ENCODE measurements at regions not wholly inside any gene's neighbourhood (a gene's known extent, or its start where the extent isn't known, plus 50 kb on each side); places are given as distances from the start of the nearest gene placed in this dataset.

GRCh38 chr6:14573267-14573666 lies 455.7 kb downstream of the CD83 start:
- DNase-seq (ENCODE audit: low spot score): no peak

GRCh38 chr6:14573703-14574290 lies 456.2 kb downstream of the CD83 start:
- no peak for ATAC-seq (ENCODE audit: low read depth)

More at GRCh38 chr6:14573267-14573666, 455.7 kb downstream of the CD83 start:
- no peaks in the 10 kb centered on the region for H3K36me3 ChIP-seq (ENCODE audit: low read depth)
- no peak for TF ChIP-seq CTCF (IDR thresholded peaks at IDR 0.05; ENCODE audit: poor library complexity, severe bottlenecking)
- no peak overlapping the region for H3K4me3 ChIP-seq (ENCODE audit: severe bottlenecking)
- H3K27me3 ChIP-seq (ENCODE audit: insufficient read depth, poor library complexity, severe bottlenecking): no peaks in the 10 kb centered on the region
- ATAC-seq (ENCODE audit: low read depth): no peak
- H3K4me1 ChIP-seq (ENCODE audit: insufficient read depth, poor library complexity, severe bottlenecking): no peaks in the 10 kb centered on the region
- no peak overlapping the region for H3K27ac ChIP-seq (ENCODE audit: poor library complexity, severe bottlenecking)
- no peaks in the 10 kb centered on the region for H3K9me3 ChIP-seq (ENCODE audit: severe bottlenecking)

DNA sequence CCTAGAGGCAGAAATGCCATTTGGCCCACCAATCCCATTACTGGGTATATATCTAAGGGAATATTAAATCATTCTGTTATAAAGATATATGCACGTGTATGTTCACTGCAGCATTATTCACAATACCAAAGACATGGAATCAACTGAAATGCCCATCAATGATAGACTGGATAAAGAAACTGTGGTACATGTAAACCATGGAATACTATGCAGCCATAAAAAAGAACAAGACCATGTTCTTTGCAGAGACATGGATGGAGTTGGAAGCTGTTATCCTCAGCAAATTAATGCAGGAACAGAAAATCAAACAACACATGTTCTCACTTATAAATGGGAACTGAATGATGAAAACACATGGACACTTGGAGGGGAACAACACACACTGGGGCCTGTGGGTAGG lies 458.4 kb downstream of the CD83 start:
- no peaks in the 10 kb centered on the region for H3K9me3 ChIP-seq (ENCODE audit: severe bottlenecking)

More at GRCh38 chr6:14573703-14574290, 456.2 kb downstream of the CD83 start:
- Histone ChIP-seq H3K9me3 (ENCODE audit: severe bottlenecking) (no peaks in the 10 kb centered on the region), H3K27ac (ENCODE audit: poor library complexity, severe bottlenecking) (no peak overlapping the region), H3K4me3 (ENCODE audit: severe bottlenecking) (no peak overlapping the region), H3K36me3 (ENCODE audit: low read depth) (no peaks in the 10 kb centered on the region), H3K4me1 (ENCODE audit: insufficient read depth, poor library complexity, severe bottlenecking) (no peaks in the 10 kb centered on the region), H3K27me3 (ENCODE audit: insufficient read depth, poor library complexity, severe bottlenecking) (no peaks in the 10 kb centered on the region)
- no peak for DNase-seq (ENCODE audit: low spot score)
- TF ChIP-seq CTCF (IDR thresholded peaks at IDR 0.05; ENCODE audit: poor library complexity, severe bottlenecking): no peak

DNA sequence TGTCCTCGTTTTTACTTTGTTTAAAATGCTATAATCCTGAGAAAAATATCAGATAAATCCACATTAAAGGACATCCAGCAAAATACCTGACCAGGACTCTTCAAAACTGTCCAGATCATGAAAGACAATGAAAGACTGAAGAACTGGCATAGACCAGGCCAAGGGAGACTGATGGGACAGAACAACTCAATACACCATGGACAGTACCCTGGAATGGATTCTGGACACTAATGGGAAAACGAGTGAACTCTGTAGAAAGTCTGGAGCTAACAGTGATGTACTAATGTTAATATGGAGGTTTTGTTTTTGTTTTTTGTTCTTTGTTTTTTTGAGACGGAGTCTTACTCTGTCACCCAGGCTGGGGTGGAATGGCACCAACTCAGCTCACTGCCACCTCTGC lies 461.4 kb downstream of the CD83 start:
- Histone ChIP-seq H3K27me3 (ENCODE audit: insufficient read depth, poor library complexity, severe bottlenecking) (no peaks in the 10 kb centered on the region), H3K9me3 (ENCODE audit: severe bottlenecking) (no peaks in the 10 kb centered on the region), H3K27ac (ENCODE audit: poor library complexity, severe bottlenecking) (no peak overlapping the region), H3K36me3 (ENCODE audit: low read depth) (no peaks in the 10 kb centered on the region), H3K4me1 (ENCODE audit: insufficient read depth, poor library complexity, severe bottlenecking) (no peaks in the 10 kb centered on the region), H3K4me3 (ENCODE audit: severe bottlenecking) (no peak overlapping the region)
- DNase-seq (ENCODE audit: low spot score) (no peak), ATAC-seq (ENCODE audit: low read depth) (no peak)
- no peak for TF ChIP-seq CTCF (IDR thresholded peaks at IDR 0.05; ENCODE audit: poor library complexity, severe bottlenecking)

More for the DNA sequence above, 458.4 kb downstream of the CD83 start:
- Histone ChIP-seq H3K4me1 (ENCODE audit: insufficient read depth, poor library complexity, severe bottlenecking) (no peaks in the 10 kb centered on the region), H3K36me3 (ENCODE audit: low read depth) (no peaks in the 10 kb centered on the region), H3K4me3 (ENCODE audit: severe bottlenecking) (no peak overlapping the region), H3K27me3 (ENCODE audit: insufficient read depth, poor library complexity, severe bottlenecking) (no peaks in the 10 kb centered on the region), H3K27ac (ENCODE audit: poor library complexity, severe bottlenecking) (no peak overlapping the region)
- TF ChIP-seq CTCF (IDR thresholded peaks at IDR 0.05; ENCODE audit: poor library complexity, severe bottlenecking): no peak
- ATAC-seq (ENCODE audit: low read depth) (no peak), DNase-seq (ENCODE audit: low spot score) (no peak)

DNA sequence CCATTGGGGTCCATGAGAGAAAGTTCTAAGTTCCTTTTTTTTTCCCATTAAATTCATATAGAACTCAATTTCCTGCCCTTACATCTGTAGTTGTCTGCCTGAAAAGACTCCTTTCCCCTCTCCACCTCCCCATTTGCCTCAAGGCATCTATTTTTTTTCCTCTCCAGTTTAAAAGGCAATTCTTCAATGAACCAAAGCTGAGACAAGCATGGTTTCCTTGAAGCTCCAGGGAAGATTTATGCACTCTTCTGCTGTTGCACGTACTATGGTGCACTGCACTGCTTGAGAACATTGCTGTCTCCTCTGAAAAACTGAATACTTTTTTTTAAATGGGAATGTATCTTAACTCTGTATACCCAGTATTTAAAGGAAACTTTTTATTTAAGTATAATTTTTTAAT lies 465.2 kb downstream of the CD83 start:
- ATAC-seq (ENCODE audit: low read depth): no peak
- TF ChIP-seq CTCF (IDR thresholded peaks at IDR 0.05; ENCODE audit: poor library complexity, severe bottlenecking): no peak
- H3K4me3 ChIP-seq (ENCODE audit: severe bottlenecking): no peak overlapping the region

More for the DNA sequence above, 465.2 kb downstream of the CD83 start:
- Histone ChIP-seq H3K36me3 (ENCODE audit: low read depth) (no peaks in the 10 kb centered on the region), H3K9me3 (ENCODE audit: severe bottlenecking) (no peaks in the 10 kb centered on the region), H3K27me3 (ENCODE audit: insufficient read depth, poor library complexity, severe bottlenecking) (no peaks in the 10 kb centered on the region), H3K4me1 (ENCODE audit: insufficient read depth, poor library complexity, severe bottlenecking) (no peaks in the 10 kb centered on the region), H3K27ac (ENCODE audit: poor library complexity, severe bottlenecking) (no peak overlapping the region)
- no peak for DNase-seq (ENCODE audit: low spot score)
